Fibroblast of lung (primary cell): ENCODE measurements at regions not wholly inside any gene's neighbourhood (a gene's known extent, or its start where the extent isn't known, plus 50 kb on each side); places are given as distances from the start of the nearest gene placed in this dataset.
"Not testable (repeated sequence)": the region's sequence is repeated elsewhere in the genome, so short reads cannot be mapped to it uniquely, and the experiment has no call there.

Experiments
- DNase-seq, 2 donors: peaks; one replicate each; pipeline versions ENCODE4 v3.0.0 to v3.0.0-alpha.2; 2010; ENCODE audit warnings: low read depth in 2 of 2
- H2AFZ ChIP-seq: 2 replicates; pipeline ENCODE4 v1.5.1; 2012; ENCODE audit warnings: low read length, control low read depth, inconsistent platforms
- H3K27ac ChIP-seq: 2 replicates; pipeline ENCODE4 v1.5.1; 2011; ENCODE audit warnings: low read length, control low read depth; ENCODE audit not compliant: insufficient read depth
- H3K27me3 ChIP-seq: 2 replicates; pipeline ENCODE4 v1.5.1; 2011; ENCODE audit warnings: mild to moderate bottlenecking, low read length; ENCODE audit not compliant: control insufficient read depth, insufficient read depth
- H3K36me3 ChIP-seq: 2 replicates; pipeline ENCODE4 v1.5.1; 2011; ENCODE audit warnings: low read length; ENCODE audit not compliant: control insufficient read depth, insufficient read depth
- H3K4me1 ChIP-seq: 2 replicates; pipeline ENCODE4 v1.5.1; 2011; ENCODE audit warnings: low read length; ENCODE audit not compliant: control insufficient read depth, insufficient read depth; ENCODE audit errors: extremely low read depth
- H3K4me2 ChIP-seq: 2 replicates; pipeline ENCODE4 v1.5.1; 2011; ENCODE audit warnings: low read length, control low read depth; ENCODE audit not compliant: insufficient read depth; ENCODE audit errors: extremely low read depth
- H3K4me3 ChIP-seq, 4 experiments: fragments of 200-600 bp in 1 of 4; sonication (generic) in 1 of 4; replicated peaks in 1 of 4; 2 replicates each; pipeline ENCODE4 v1.5.1; 2011 to 2016; ENCODE audit warnings: low read length in 4 of 4, low read depth in 3 of 4, mild to moderate bottlenecking in 3 of 4, control low read depth in 2 of 4, inconsistent platforms in 1 of 4, mixed read lengths in 1 of 4; ENCODE audit not compliant: insufficient read depth in 1 of 4; ENCODE audit errors: control extremely low read depth in 1 of 4
- H3K79me2 ChIP-seq: 2 replicates; pipeline ENCODE4 v1.5.1; 2012; ENCODE audit warnings: mild to moderate bottlenecking, low read length, inconsistent platforms; ENCODE audit not compliant: control insufficient read depth, insufficient read depth
- H3K9ac ChIP-seq: 2 replicates; pipeline ENCODE4 v1.5.1; 2011; ENCODE audit warnings: mild to moderate bottlenecking, low read length, control low read depth; ENCODE audit not compliant: insufficient read depth
- H3K9me3 ChIP-seq: 2 replicates; pipeline ENCODE4 v1.5.1; 2012; ENCODE audit warnings: low read depth, low read length; ENCODE audit not compliant: control insufficient read depth, insufficient read depth
- H4K20me1 ChIP-seq: 2 replicates; pipeline ENCODE4 v1.5.1; 2011; ENCODE audit warnings: low read length; ENCODE audit not compliant: control insufficient read depth, insufficient read depth; ENCODE audit errors: extremely low read depth
- EZH2 ChIP-seq: IDR thresholded peaks from 2 replicates; pipeline ENCODE4 v1.5.1; 2012; ENCODE audit warnings: low read length, control low read depth, mild to moderate bottlenecking; ENCODE audit errors: missing control alignments
- TF ChIP-seq, protein P1 (sequence below), 2 donors: IDR thresholded peaks in 1 of 2; conservative IDR thresholded peaks in 1 of 2; 1 replicate in 1 of 2; 2 replicates in 1 of 2; pipeline ENCODE4 v1.5.1; 2011 to 2012; ENCODE audit warnings: low read length in 2 of 2, control low read depth in 1 of 2, inconsistent platforms in 1 of 2, low read depth in 1 of 2, mild to moderate bottlenecking in 1 of 2

GRCh38 chr15:47908486-47908885 lies 191.2 kb downstream of the SEMA6D start:
- Histone ChIP-seq H3K4me1 (no peaks in the 10 kb centered on the region), H3K27ac (no peak overlapping the region), H3K9me3 (no peaks in the 10 kb centered on the region), H3K36me3 (no peaks in the 10 kb centered on the region), H3K79me2 (no peaks in the 10 kb centered on the region), H3K4me2 (no peak overlapping the region), H2AFZ (no peak overlapping the region), H3K9ac (no peak overlapping the region), H3K27me3 (no peaks in the 10 kb centered on the region), H3K4me3 (no peak overlapping the region), H4K20me1 (no peaks in the 10 kb centered on the region)
- no peak for DNase-seq
- TF ChIP-seq EZH2, result no peak
- TF ChIP-seq, protein P1, sequence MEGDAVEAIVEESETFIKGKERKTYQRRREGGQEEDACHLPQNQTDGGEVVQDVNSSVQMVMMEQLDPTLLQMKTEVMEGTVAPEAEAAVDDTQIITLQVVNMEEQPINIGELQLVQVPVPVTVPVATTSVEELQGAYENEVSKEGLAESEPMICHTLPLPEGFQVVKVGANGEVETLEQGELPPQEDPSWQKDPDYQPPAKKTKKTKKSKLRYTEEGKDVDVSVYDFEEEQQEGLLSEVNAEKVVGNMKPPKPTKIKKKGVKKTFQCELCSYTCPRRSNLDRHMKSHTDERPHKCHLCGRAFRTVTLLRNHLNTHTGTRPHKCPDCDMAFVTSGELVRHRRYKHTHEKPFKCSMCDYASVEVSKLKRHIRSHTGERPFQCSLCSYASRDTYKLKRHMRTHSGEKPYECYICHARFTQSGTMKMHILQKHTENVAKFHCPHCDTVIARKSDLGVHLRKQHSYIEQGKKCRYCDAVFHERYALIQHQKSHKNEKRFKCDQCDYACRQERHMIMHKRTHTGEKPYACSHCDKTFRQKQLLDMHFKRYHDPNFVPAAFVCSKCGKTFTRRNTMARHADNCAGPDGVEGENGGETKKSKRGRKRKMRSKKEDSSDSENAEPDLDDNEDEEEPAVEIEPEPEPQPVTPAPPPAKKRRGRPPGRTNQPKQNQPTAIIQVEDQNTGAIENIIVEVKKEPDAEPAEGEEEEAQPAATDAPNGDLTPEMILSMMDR (conservative IDR thresholded peaks at IDR 0.05 in 1 of 2, IDR thresholded peaks at IDR 0.05 in 1 of 2; ENCODE audit: low read depth in 1 of 2, low read length in 2 of 2), result no peak

GRCh38 chr15:47908950-47909670 lies 191.8 kb downstream of the SEMA6D start:
- Histone ChIP-seq H3K4me3 (no peak overlapping the region), H3K4me1 (no peaks in the 10 kb centered on the region), H2AFZ (no peak overlapping the region), H3K9ac (no peak overlapping the region), H3K27ac (no peak overlapping the region), H3K27me3 (no peaks in the 10 kb centered on the region), H3K4me2 (no peak overlapping the region), H3K79me2 (no peaks in the 10 kb centered on the region), H3K9me3 (no peaks in the 10 kb centered on the region), H3K36me3 (no peaks in the 10 kb centered on the region), H4K20me1 (no peaks in the 10 kb centered on the region)
- no peak for DNase-seq
- TF ChIP-seq, protein P1 (conservative IDR thresholded peaks at IDR 0.05 in 1 of 2, IDR thresholded peaks at IDR 0.05 in 1 of 2; ENCODE audit: low read depth in 1 of 2, low read length in 2 of 2), result no peak
- TF ChIP-seq EZH2, result no peak

DNA sequence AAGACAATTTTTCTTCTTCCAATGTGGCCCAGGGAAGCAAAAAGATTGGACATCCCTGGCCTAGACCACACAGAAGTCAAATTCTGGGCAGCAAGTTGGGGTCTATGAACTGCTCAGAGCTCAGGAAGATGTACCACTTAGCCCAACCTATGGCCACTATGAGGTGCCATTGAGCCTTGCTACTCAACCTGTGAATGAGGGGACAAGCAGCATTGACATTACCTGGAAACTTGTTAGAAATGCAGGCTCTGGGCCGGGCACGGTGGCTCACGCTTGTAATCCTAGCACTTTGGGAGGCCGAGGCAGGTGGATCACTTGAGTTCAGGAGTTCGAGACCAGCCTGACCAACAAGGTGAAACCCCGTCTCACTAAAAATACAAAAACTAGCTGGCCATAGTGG lies 195.6 kb downstream of the SEMA6D start:
- H3K4me3 ChIP-seq, H2AFZ ChIP-seq, DNase-seq, H3K9ac ChIP-seq, H3K4me1 ChIP-seq, H3K27me3 ChIP-seq, H3K9me3 ChIP-seq, H3K4me2 ChIP-seq, H3K79me2 ChIP-seq, H4K20me1 ChIP-seq, H3K36me3 ChIP-seq, H3K27ac ChIP-seq: not testable (repeated sequence)
